ENCODE measurements at regions not wholly inside any gene's neighbourhood (a gene's known extent, or its start where the extent isn't known, plus 50 kb on each side); places are given as distances from the start of the nearest gene placed in this dataset.

DNA sequence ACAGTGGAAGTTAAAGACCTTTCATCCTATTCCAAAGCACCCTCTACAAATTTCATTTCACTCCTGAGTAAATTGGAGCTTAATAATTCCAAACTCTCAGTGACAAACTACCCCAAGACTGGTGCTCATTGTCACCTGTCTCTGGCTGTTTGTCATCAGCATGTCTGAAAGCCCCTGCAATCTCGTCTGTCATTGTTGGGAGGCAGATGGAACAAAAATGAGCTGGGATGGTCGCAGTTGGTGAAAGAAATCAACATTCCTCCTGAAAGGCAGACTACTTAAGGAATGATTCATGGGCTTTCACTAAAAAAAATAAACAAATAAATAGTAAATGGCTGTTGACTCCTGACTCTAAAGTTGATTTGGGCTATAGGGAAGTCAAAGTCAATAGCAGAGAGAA, 69.7 kb upstream of the PALS2 start:
- TF ChIP-seq, protein P1, sequence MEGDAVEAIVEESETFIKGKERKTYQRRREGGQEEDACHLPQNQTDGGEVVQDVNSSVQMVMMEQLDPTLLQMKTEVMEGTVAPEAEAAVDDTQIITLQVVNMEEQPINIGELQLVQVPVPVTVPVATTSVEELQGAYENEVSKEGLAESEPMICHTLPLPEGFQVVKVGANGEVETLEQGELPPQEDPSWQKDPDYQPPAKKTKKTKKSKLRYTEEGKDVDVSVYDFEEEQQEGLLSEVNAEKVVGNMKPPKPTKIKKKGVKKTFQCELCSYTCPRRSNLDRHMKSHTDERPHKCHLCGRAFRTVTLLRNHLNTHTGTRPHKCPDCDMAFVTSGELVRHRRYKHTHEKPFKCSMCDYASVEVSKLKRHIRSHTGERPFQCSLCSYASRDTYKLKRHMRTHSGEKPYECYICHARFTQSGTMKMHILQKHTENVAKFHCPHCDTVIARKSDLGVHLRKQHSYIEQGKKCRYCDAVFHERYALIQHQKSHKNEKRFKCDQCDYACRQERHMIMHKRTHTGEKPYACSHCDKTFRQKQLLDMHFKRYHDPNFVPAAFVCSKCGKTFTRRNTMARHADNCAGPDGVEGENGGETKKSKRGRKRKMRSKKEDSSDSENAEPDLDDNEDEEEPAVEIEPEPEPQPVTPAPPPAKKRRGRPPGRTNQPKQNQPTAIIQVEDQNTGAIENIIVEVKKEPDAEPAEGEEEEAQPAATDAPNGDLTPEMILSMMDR (IDR thresholded peaks at IDR 0.05 in 2 of 3, conservative IDR thresholded peaks at IDR 0.05 in 1 of 3; ENCODE audit: control insufficient read depth in 2 of 3, extremely low read depth in 1 of 3, insufficient read depth in 1 of 3, low read depth in 3 of 3, low read length in 3 of 3) = no peak
- TF ChIP-seq EZH2 (IDR thresholded peaks at IDR 0.05; ENCODE audit: borderline replicate concordance, control insufficient read depth, low read depth, low read length) (no peak), RBBP5 (conservative IDR thresholded peaks at IDR 0.05) (no peak), SPI1 (IDR thresholded peaks at IDR 0.05; ENCODE audit: borderline replicate concordance, insufficient read depth, low read depth, low read length) (no peak), SMC3 (IDR thresholded peaks at IDR 0.05; ENCODE audit: borderline replicate concordance, low read length) (no peak), POLR2A (IDR thresholded peaks at IDR 0.05; ENCODE audit: low read depth, low read length) (no peak)
- TF ChIP-seq, protein P2, sequence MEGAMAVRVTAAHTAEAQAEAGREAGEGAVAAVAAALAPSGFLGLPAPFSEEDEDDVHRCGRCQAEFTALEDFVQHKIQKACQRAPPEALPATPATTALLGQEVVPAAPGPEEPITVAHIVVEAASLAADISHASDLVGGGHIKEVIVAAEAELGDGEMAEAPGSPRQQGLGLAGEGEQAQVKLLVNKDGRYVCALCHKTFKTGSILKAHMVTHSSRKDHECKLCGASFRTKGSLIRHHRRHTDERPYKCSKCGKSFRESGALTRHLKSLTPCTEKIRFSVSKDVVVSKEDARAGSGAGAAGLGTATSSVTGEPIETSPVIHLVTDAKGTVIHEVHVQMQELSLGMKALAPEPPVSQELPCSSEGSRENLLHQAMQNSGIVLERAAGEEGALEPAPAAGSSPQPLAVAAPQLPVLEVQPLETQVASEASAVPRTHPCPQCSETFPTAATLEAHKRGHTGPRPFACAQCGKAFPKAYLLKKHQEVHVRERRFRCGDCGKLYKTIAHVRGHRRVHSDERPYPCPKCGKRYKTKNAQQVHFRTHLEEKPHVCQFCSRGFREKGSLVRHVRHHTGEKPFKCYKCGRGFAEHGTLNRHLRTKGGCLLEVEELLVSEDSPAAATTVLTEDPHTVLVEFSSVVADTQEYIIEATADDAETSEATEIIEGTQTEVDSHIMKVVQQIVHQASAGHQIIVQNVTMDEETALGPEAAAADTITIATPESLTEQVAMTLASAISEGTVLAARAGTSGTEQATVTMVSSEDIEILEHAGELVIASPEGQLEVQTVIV (IDR thresholded peaks at IDR 0.05; ENCODE audit: borderline replicate concordance, partially characterized antibody) = no peak

Measured in GM12878 (cell line).